HCT116 (cell line): ENCODE measurements at regions not wholly inside any gene's neighbourhood (a gene's known extent, or its start where the extent isn't known, plus 50 kb on each side); places are given as distances from the start of the nearest gene placed in this dataset.

ENCODE experiments used
- ATAC-seq: fragments of 200-7000 bp; cut with Tn5 transposase; 2 replicates; pipeline ENCODE4 v1.9.1; 2020; ENCODE audit warnings: mild to moderate bottlenecking, moderate library complexity
- BruUV-seq: library from RNA; stranded (reverse); fragments of 400-500 nt; replicated peaks from 2 replicates; lab custom pipeline; 2021; lab: Mats Ljungman, UMichigan
- CTCF ChIA-PET: fragments of 300-600 bp; sonication (Branson Sonifier 250); formaldehyde crosslinking; loops from one replicate; lab custom pipeline; 2021; ENCODE audit warnings: antibody characterized with exemption; lab: Charles Lee
- POLR2A ChIA-PET: fragments of 300-600, 350-600 bp; sonication (Branson Sonifier 250); formaldehyde crosslinking; loops from one replicate; lab custom pipeline; 2021; ENCODE audit warnings: antibody characterized with exemption; lab: Charles Lee
- RAD21 ChIA-PET, 2 experiments: fragments of 300-600 bp; sonication (Branson Sonifier 250); formaldehyde crosslinking; loops; one replicate each; lab custom pipeline; 2023; ENCODE audit warnings: low total read pairs in 2 of 2; ENCODE audit not compliant: uncharacterized antibody in 2 of 2, unreplicated experiment in 2 of 2, low non-redundant PET in 1 of 2; lab: Charles Lee
- DNase-seq: peaks from one replicate; pipeline ENCODE4 v3.0.0-alpha.2; 2010; ENCODE audit warnings: low read depth, low spot score
- H2AFZ ChIP-seq: fragments of 200-600 bp; shearing (Covaris generic), sonication (generic); 2 replicates; pipeline ENCODE4 v1.6.1; 2017; ENCODE audit warnings: low read depth, mixed run types, mixed read lengths, antibody characterized with exemption, low read length; ENCODE audit not compliant: poor library complexity, severe bottlenecking
- H3K27ac ChIP-seq: 2 replicates; pipeline ENCODE4 v1.5.1; 2012; ENCODE audit warnings: low read depth, low read length
- H3K27me3 ChIP-seq: fragments of 200-600 bp; sonication (generic); 2 replicates; pipeline ENCODE4 v1.6.1; 2016; ENCODE audit warnings: mixed run types, low read length, mixed read lengths; ENCODE audit not compliant: insufficient read depth
- H3K36me3 ChIP-seq, 2 experiments: fragments of 200-500 bp in 1 of 2; fragments of 200-600 bp in 1 of 2; sonication (Bioruptor generic) in 1 of 2; sonication (generic) in 1 of 2; 2 replicates each; pipeline versions ENCODE4 v1.5.1 to v1.6.1; 2014 to 2016; ENCODE audit warnings: low read length in 2 of 2, inconsistent platforms in 1 of 2, mixed read lengths in 1 of 2, mixed run types in 1 of 2; ENCODE audit not compliant: insufficient read depth in 2 of 2, control insufficient read depth in 1 of 2
- H3K4me1 ChIP-seq, 2 experiments: fragments of 200-600 bp in 1 of 2; sonication (generic) in 1 of 2; 2 replicates each; pipeline versions ENCODE4 v1.5.1 to v1.6.1; 2012 to 2017; ENCODE audit warnings: low read length in 2 of 2, inconsistent platforms in 1 of 2, mild to moderate bottlenecking in 1 of 2, mixed read lengths in 1 of 2, mixed run types in 1 of 2, moderate library complexity in 1 of 2; ENCODE audit not compliant: insufficient read depth in 2 of 2, control insufficient read depth in 1 of 2
- H3K4me2 ChIP-seq: fragments of 200-600 bp; sonication (generic); 2 replicates; pipeline ENCODE4 v1.6.1; 2017; ENCODE audit warnings: mixed run types, low read length, mixed read lengths
- H3K4me3 ChIP-seq, 2 experiments: fragments of 200-600 bp in 1 of 2; sonication (generic) in 1 of 2; replicated peaks in 1 of 2; 2 replicates each; pipeline ENCODE4 v1.5.1; 2011 to 2016; ENCODE audit warnings: low read length in 2 of 2, control low read depth in 1 of 2, low read depth in 1 of 2, mild to moderate bottlenecking in 1 of 2, mixed read lengths in 1 of 2, mixed run types in 1 of 2
- H3K79me2 ChIP-seq: fragments of 200-600 bp; sonication (generic); 2 replicates; pipeline ENCODE4 v1.6.1; 2017; ENCODE audit warnings: mild to moderate bottlenecking, mixed run types, low read length, moderate library complexity, mixed read lengths; ENCODE audit not compliant: insufficient read depth
- H3K9ac ChIP-seq: fragments of 200-600 bp; sonication (generic); 2 replicates; pipeline ENCODE4 v1.6.1; 2016; ENCODE audit warnings: low read length, mixed read lengths
- H3K9me2 ChIP-seq: fragments of 200-600 bp; sonication (generic), shearing (Covaris generic); 2 replicates; pipeline ENCODE4 v1.6.1; 2017; ENCODE audit warnings: mixed run types, mild to moderate bottlenecking, moderate library complexity; ENCODE audit not compliant: insufficient read depth
- H3K9me3 ChIP-seq, 2 experiments: fragments of 200-500 bp in 1 of 2; fragments of 200-600 bp in 1 of 2; sonication (Bioruptor generic) in 1 of 2; sonication (generic) in 1 of 2; 2 replicates each; pipeline ENCODE4 v1.6.1; 2014 to 2017; ENCODE audit warnings: low read length in 2 of 2, mixed read lengths in 2 of 2, inconsistent platforms in 1 of 2, low read depth in 1 of 2, mild to moderate bottlenecking in 1 of 2, mixed run types in 1 of 2, moderate library complexity in 1 of 2; ENCODE audit not compliant: control insufficient read depth in 1 of 2, insufficient read depth in 1 of 2
- H4K20me1 ChIP-seq: fragments of 200-600 bp; sonication (generic), shearing (Covaris generic); 2 replicates; pipeline ENCODE4 v1.6.1; 2017; ENCODE audit warnings: mixed run types, mild to moderate bottlenecking, moderate library complexity; ENCODE audit not compliant: insufficient read depth
- ATF3 ChIP-seq: IDR thresholded peaks from 2 replicates; pipeline ENCODE4 v1.6.1; 2012
- CBX3 ChIP-seq: IDR thresholded peaks from 2 replicates; pipeline ENCODE4 v1.6.1; 2012; ENCODE audit warnings: low read depth
- CEBPB ChIP-seq: IDR thresholded peaks from 2 replicates; pipeline ENCODE4 v1.6.1; 2012; ENCODE audit warnings: low read depth
- CTCF ChIP-seq, 3 experiments: fragments of 200-600 bp in 1 of 3; sonication (generic) in 1 of 3; IDR thresholded peaks in 2 of 3; conservative IDR thresholded peaks in 1 of 3; 2 replicates each; pipeline ENCODE4 v1.5.1; 2012 to 2017; ENCODE audit warnings: low read depth in 2 of 3, low read length in 2 of 3, antibody characterized with exemption in 1 of 3, borderline replicate concordance in 1 of 3, control low read depth in 1 of 3, mild to moderate bottlenecking in 1 of 3, mixed read lengths in 1 of 3, mixed run types in 1 of 3, moderate library complexity in 1 of 3; ENCODE audit not compliant: insufficient read depth in 1 of 3
- EZH2 ChIP-seq: fragments of 200-600 bp; sonication (generic); IDR thresholded peaks from 2 replicates; pipeline ENCODE4 v1.6.1; 2017; ENCODE audit warnings: antibody characterized with exemption, mixed run types
- FOSL1 ChIP-seq: IDR thresholded peaks from 2 replicates; pipeline ENCODE4 v1.6.1; 2012; ENCODE audit warnings: low read depth
- POLR2A ChIP-seq: IDR thresholded peaks from 2 replicates; pipeline ENCODE4 v1.7.0; 2011; ENCODE audit warnings: borderline replicate concordance; ENCODE audit not compliant: insufficient read depth, insufficient read length; ENCODE audit errors: extremely low read depth
- POLR2AphosphoS5 ChIP-seq: IDR thresholded peaks from 2 replicates; pipeline ENCODE4 v1.6.1; 2011; ENCODE audit warnings: mild to moderate bottlenecking, low read depth, low read length, moderate library complexity
- SIN3A ChIP-seq: IDR thresholded peaks from 2 replicates; pipeline ENCODE4 v1.6.1; 2012; ENCODE audit warnings: low read depth
- SP1 ChIP-seq: IDR thresholded peaks from 2 replicates; pipeline ENCODE4 v1.6.1; 2012; ENCODE audit warnings: low read depth
- TCF7L2 ChIP-seq: IDR thresholded peaks from 2 replicates; pipeline ENCODE4 v1.7.0; 2011; ENCODE audit warnings: borderline replicate concordance, inconsistent platforms; ENCODE audit not compliant: insufficient read depth, insufficient read length; ENCODE audit errors: extremely low read depth
- ZFX ChIP-seq: fragments of 450-650 bp; IDR thresholded peaks from 2 replicates; pipeline ENCODE4 v1.6.1; 2017
- intact Hi-C: fragments of 100-400 bp; cut with micrococcal nuclease; formaldehyde crosslinking; loops from 2 replicates; pipeline ENCODE4 v1.10.0; 2022
- TF ChIP-seq, protein P1 (sequence below): IDR thresholded peaks from 2 replicates; pipeline ENCODE4 v1.6.1; 2011; ENCODE audit warnings: mild to moderate bottlenecking, low read length, moderate library complexity; ENCODE audit not compliant: insufficient replicate concordance; ENCODE audit errors: extremely low read depth
- TF ChIP-seq, protein P2 (sequence below): IDR thresholded peaks from 2 replicates; pipeline ENCODE4 v1.6.1; 2012; ENCODE audit warnings: low read depth

DNA sequence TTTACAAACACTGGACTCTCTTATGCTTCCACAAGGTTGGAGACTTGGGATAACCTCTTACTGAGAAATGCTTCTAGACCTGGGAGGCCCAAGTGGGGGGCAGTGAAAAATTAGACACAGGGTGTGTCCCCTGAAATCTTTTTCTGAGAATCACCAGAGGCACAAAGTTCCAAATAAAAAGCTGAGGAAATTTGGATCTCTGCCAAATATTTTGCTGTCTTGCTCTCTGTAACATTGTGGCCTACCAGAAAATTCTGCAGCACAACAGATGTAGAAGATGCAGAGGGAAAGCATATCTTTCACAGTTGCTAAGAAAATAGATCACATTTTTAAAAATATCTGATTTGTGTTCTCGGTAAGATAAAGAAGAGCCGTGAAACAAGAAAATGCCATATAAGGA, 849.4 kb downstream of the CCSER2 start:
- Histone ChIP-seq H4K20me1 (no peaks in the 10 kb centered on the region), H3K36me3 (no peaks in the 10 kb centered on the region), H3K79me2 (no peaks in the 10 kb centered on the region), H3K27me3 (peaks cover 15% of the 10 kb centered on the region), H3K9me2 (no peaks in the 10 kb centered on the region), H2AFZ (no peak overlapping the region), H3K4me3 (no peak overlapping the region), H3K27ac (no peak overlapping the region), H3K9me3 (no peaks in the 10 kb centered on the region), H3K9ac (no peak overlapping the region), H3K4me1 (no peaks in the 10 kb centered on the region), H3K4me2 (no peak overlapping the region)
- CTCF ChIA-PET, result no interaction called here
- no peak for ATAC-seq
- DNase-seq, result no peak
- no peak for TF ChIP-seq SP1
- TF ChIP-seq, protein P1, sequence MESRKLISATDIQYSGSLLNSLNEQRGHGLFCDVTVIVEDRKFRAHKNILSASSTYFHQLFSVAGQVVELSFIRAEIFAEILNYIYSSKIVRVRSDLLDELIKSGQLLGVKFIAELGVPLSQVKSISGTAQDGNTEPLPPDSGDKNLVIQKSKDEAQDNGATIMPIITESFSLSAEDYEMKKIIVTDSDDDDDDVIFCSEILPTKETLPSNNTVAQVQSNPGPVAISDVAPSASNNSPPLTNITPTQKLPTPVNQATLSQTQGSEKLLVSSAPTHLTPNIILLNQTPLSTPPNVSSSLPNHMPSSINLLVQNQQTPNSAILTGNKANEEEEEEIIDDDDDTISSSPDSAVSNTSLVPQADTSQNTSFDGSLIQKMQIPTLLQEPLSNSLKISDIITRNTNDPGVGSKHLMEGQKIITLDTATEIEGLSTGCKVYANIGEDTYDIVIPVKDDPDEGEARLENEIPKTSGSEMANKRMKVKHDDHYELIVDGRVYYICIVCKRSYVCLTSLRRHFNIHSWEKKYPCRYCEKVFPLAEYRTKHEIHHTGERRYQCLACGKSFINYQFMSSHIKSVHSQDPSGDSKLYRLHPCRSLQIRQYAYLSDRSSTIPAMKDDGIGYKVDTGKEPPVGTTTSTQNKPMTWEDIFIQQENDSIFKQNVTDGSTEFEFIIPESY, result no peak
- no peak for TF ChIP-seq ATF3
- TF ChIP-seq ZFX, result no peak
- no peak for TF ChIP-seq CBX3
- TF ChIP-seq SIN3A, result no peak
- no peak for TF ChIP-seq EZH2
- TF ChIP-seq, protein P2, sequence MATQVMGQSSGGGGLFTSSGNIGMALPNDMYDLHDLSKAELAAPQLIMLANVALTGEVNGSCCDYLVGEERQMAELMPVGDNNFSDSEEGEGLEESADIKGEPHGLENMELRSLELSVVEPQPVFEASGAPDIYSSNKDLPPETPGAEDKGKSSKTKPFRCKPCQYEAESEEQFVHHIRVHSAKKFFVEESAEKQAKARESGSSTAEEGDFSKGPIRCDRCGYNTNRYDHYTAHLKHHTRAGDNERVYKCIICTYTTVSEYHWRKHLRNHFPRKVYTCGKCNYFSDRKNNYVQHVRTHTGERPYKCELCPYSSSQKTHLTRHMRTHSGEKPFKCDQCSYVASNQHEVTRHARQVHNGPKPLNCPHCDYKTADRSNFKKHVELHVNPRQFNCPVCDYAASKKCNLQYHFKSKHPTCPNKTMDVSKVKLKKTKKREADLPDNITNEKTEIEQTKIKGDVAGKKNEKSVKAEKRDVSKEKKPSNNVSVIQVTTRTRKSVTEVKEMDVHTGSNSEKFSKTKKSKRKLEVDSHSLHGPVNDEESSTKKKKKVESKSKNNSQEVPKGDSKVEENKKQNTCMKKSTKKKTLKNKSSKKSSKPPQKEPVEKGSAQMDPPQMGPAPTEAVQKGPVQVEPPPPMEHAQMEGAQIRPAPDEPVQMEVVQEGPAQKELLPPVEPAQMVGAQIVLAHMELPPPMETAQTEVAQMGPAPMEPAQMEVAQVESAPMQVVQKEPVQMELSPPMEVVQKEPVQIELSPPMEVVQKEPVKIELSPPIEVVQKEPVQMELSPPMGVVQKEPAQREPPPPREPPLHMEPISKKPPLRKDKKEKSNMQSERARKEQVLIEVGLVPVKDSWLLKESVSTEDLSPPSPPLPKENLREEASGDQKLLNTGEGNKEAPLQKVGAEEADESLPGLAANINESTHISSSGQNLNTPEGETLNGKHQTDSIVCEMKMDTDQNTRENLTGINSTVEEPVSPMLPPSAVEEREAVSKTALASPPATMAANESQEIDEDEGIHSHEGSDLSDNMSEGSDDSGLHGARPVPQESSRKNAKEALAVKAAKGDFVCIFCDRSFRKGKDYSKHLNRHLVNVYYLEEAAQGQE, result no peak
- TF ChIP-seq POLR2AphosphoS5, result no peak
- TF ChIP-seq TCF7L2, result no peak
- TF ChIP-seq POLR2A, result no peak
- no peak for TF ChIP-seq CEBPB
- TF ChIP-seq CTCF (IDR thresholded peaks at IDR 0.05 in 2 of 3, conservative IDR thresholded peaks at IDR 0.05 in 1 of 3; ENCODE audit: borderline replicate concordance in 1 of 3, insufficient read depth in 1 of 3, low read depth in 2 of 3, low read length in 2 of 3), result no peak
- no peak for TF ChIP-seq FOSL1
- RAD21 ChIA-PET, result no interaction called here
- no TSS peak for BruUV-seq
- POLR2A ChIA-PET, result no interaction called here
- intact Hi-C loops, result no loop called here
